DND-41 (cell line): ENCODE measurements at regions not wholly inside any gene's neighbourhood (a gene's known extent, or its start where the extent isn't known, plus 50 kb on each side); places are given as distances from the start of the nearest gene placed in this dataset.
"Not testable (repeated sequence)": the region's sequence is repeated elsewhere in the genome, so short reads cannot be mapped to it uniquely, and the experiment has no call there.

Source experiments
- ATAC-seq: fragments of 200-7000 bp; cut with Tn5 transposase; 3 replicates; pipeline ENCODE4 v1.9.1; 2021; ENCODE audit warnings: low read depth; ENCODE audit not compliant: insufficient read depth
- DNase-seq: peaks from one replicate; pipeline ENCODE4 v3.0.0-alpha.2; 2020
- H2AFZ ChIP-seq: 2 replicates; pipeline ENCODE4 v1.6.0; 2012; ENCODE audit warnings: low read depth, low read length
- H3K27ac ChIP-seq: 2 replicates; pipeline ENCODE4 v1.5.1; 2012; ENCODE audit warnings: low read length, inconsistent platforms
- H3K27me3 ChIP-seq: fragments of 200-600 bp; sonication (generic); 2 replicates; pipeline ENCODE4 v1.6.0; 2012; ENCODE audit warnings: low read length, mild to moderate bottlenecking, inconsistent platforms; ENCODE audit not compliant: insufficient read depth, poor library complexity
- H3K36me3 ChIP-seq: 2 replicates; pipeline ENCODE4 v1.5.1; 2012; ENCODE audit warnings: low read length, inconsistent platforms; ENCODE audit not compliant: insufficient read depth
- H3K4me1 ChIP-seq: 2 replicates; pipeline ENCODE4 v1.5.1; 2012; ENCODE audit warnings: mild to moderate bottlenecking, low read length; ENCODE audit not compliant: insufficient read depth
- H3K4me2 ChIP-seq: 2 replicates; pipeline ENCODE4 v1.6.0; 2012; ENCODE audit warnings: mild to moderate bottlenecking, moderate library complexity, low read length, inconsistent platforms; ENCODE audit not compliant: insufficient read depth
- H3K4me3 ChIP-seq, 2 experiments: fragments of 200-600 bp in 1 of 2; shearing (Covaris generic) in 1 of 2; 2 replicates each; pipeline ENCODE4 v1.5.1; 2012 to 2016; ENCODE audit warnings: inconsistent platforms in 2 of 2, low read length in 2 of 2, mild to moderate bottlenecking in 2 of 2, low read depth in 1 of 2, moderate library complexity in 1 of 2
- H3K79me2 ChIP-seq: 2 replicates; pipeline ENCODE4 v1.6.0; 2012; ENCODE audit warnings: low read length, inconsistent platforms; ENCODE audit not compliant: insufficient read depth
- H3K9ac ChIP-seq: 2 replicates; pipeline ENCODE4 v1.6.0; 2012; ENCODE audit warnings: low read depth, mild to moderate bottlenecking, inconsistent platforms, low read length, moderate library complexity
- H3K9me3 ChIP-seq: 2 replicates; pipeline ENCODE4 v1.5.1; 2012; ENCODE audit warnings: low read length, moderate library complexity, mild to moderate bottlenecking, inconsistent platforms; ENCODE audit not compliant: insufficient read depth, severe bottlenecking
- H4K20me1 ChIP-seq: 2 replicates; pipeline ENCODE4 v1.6.0; 2012; ENCODE audit warnings: low read length; ENCODE audit not compliant: insufficient read depth
- CTCF ChIP-seq: IDR thresholded peaks from 2 replicates; pipeline ENCODE4 v1.5.1; 2012; ENCODE audit warnings: borderline replicate concordance, low read length, moderate library complexity, mild to moderate bottlenecking; ENCODE audit not compliant: poor library complexity, severe bottlenecking; ENCODE audit errors: extremely low read depth
- EZH2 ChIP-seq: IDR thresholded peaks from 3 replicates; pipeline ENCODE4 v1.6.1; 2012; ENCODE audit warnings: borderline replicate concordance, low read depth, mild to moderate bottlenecking, moderate library complexity, low read length, inconsistent platforms; ENCODE audit not compliant: severe bottlenecking

GRCh38 chr6:122184401-122184827 lies 215.0 kb upstream of the HSF2 start:
- Histone ChIP-seq H3K36me3 (no peaks in the 10 kb centered on the region), H3K4me1 (no peaks in the 10 kb centered on the region), H3K79me2 (no peaks in the 10 kb centered on the region), H3K4me2 (no peak overlapping the region), H3K4me3 (no peak overlapping the region), H3K9ac (no peak overlapping the region), H3K9me3 (no peaks in the 10 kb centered on the region), H3K27ac (no peak overlapping the region), H4K20me1 (no peaks in the 10 kb centered on the region), H3K27me3 (no peaks in the 10 kb centered on the region), H2AFZ (no peak overlapping the region)
- ATAC-seq = 0 out of 3 replicates have a peak, but pooled peaks have one; percentile 54
- TF ChIP-seq EZH2 (no peak), CTCF (peak; percentile 46)
- DNase-seq = no peak

- H3K36me3 ChIP-seq, H3K4me2 ChIP-seq, H3K27me3 ChIP-seq, H3K4me3 ChIP-seq, H4K20me1 ChIP-seq, ATAC-seq, H2AFZ ChIP-seq, DNase-seq, H3K9ac ChIP-seq, H3K79me2 ChIP-seq, H3K9me3 ChIP-seq, H3K4me1 ChIP-seq, H3K27ac ChIP-seq: not testable (repeated sequence)
Observed at GRCh38 chr6:122185458-122185857, 214.0 kb upstream of the HSF2 start.

GRCh38 chr6:122187186-122187585 lies 212.3 kb upstream of the HSF2 start:
- no peaks in the 10 kb centered on the region for H3K4me1 ChIP-seq
- H2AFZ ChIP-seq = no peak overlapping the region
- no peaks in the 10 kb centered on the region for H3K27me3 ChIP-seq
- TF ChIP-seq CTCF = no peak
- no peak for TF ChIP-seq EZH2
- H3K9ac ChIP-seq = no peak overlapping the region
- no peaks in the 10 kb centered on the region for H3K9me3 ChIP-seq
- no peak overlapping the region for H3K4me3 ChIP-seq
- H3K4me2 ChIP-seq = no peak overlapping the region
- no peaks in the 10 kb centered on the region for H4K20me1 ChIP-seq
- no peaks in the 10 kb centered on the region for H3K79me2 ChIP-seq
- H3K27ac ChIP-seq = no peak overlapping the region
- no peaks in the 10 kb centered on the region for H3K36me3 ChIP-seq
- DNase-seq (no peak), ATAC-seq (no peak)

- ATAC-seq (no peak), DNase-seq (no peak)
- H3K27me3 ChIP-seq = no peaks in the 10 kb centered on the region
- H3K79me2 ChIP-seq = no peaks in the 10 kb centered on the region
- no peaks in the 10 kb centered on the region for H3K4me1 ChIP-seq
- TF ChIP-seq CTCF = no peak
- no peak for TF ChIP-seq EZH2
- no peaks in the 10 kb centered on the region for H3K9me3 ChIP-seq
- no peak overlapping the region for H3K27ac ChIP-seq
- no peak overlapping the region for H3K4me3 ChIP-seq
- H3K4me2 ChIP-seq = no peak overlapping the region
- no peaks in the 10 kb centered on the region for H4K20me1 ChIP-seq
- no peak overlapping the region for H2AFZ ChIP-seq
- no peak overlapping the region for H3K9ac ChIP-seq
- no peaks in the 10 kb centered on the region for H3K36me3 ChIP-seq
Observed at GRCh38 chr6:122198922-122199321, 200.5 kb upstream of the HSF2 start.
